ENCODE measurements at regions not wholly inside any gene's neighbourhood (a gene's known extent, or its start where the extent isn't known, plus 50 kb on each side); places are given as distances from the start of the nearest gene placed in this dataset.

DNA sequence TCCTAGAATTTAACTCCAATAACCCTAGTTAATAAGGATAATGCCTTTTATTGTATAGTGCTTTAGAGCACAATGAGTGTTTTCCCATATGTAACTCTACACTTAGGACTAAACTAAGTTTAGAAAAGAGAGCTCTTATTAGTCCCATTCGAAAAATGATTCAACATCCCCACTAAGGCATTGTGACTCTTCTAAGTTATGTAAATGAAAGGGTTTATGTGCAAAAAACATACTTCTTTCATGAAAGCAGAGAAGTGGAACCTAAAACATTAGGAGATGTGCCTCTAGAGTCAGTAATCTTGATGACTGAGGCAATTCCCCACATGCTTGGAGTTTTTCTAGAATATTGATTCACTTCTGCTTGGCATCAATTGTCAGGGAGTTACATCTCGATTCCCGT lies 344.1 kb upstream of the ZNF717 start:
- no peak overlapping the region for H3K4me2 ChIP-seq (replicated peaks; ENCODE audit: low read depth, low read length, poor library complexity, severe bottlenecking)
- no peak overlapping the region for H3K27ac ChIP-seq (ENCODE audit: low read length in 2 of 2)
- H3K9me3 ChIP-seq (ENCODE audit: control extremely low read depth in 1 of 3, control insufficient read depth in 2 of 3, insufficient read depth in 1 of 3, low read length in 2 of 3) = no peaks in the 10 kb centered on the region
- H3K79me2 ChIP-seq (ENCODE audit: control insufficient read depth, insufficient read depth, low read length) = no peaks in the 10 kb centered on the region
- DNase-seq (no peak), ATAC-seq (ENCODE audit: low read depth) (no peak)
- H4K20me1 ChIP-seq (ENCODE audit: control insufficient read depth, insufficient read depth, low read length, poor library complexity, severe bottlenecking) = no peaks in the 10 kb centered on the region
- H3K27me3 Mint-ChIP-seq = no peaks in the 10 kb centered on the region
- H3K27ac Mint-ChIP-seq = no peak overlapping the region
- WGBS (ENCODE audit: insufficient coverage) = no CpG with 5 or more reads among the region's 3 CpGs
- no peaks in the 10 kb centered on the region for H3K4me1 Mint-ChIP-seq
- no peak overlapping the region for H2AFZ ChIP-seq (ENCODE audit: insufficient read depth, low read depth, low read length, poor library complexity, severe bottlenecking)
- no peaks in the 10 kb centered on the region for H3K9me3 Mint-ChIP-seq (ENCODE audit: insufficient read depth)
- ChIA-PET CTCF (no interaction called here), POLR2A (no interaction called here)
- H3K4me3 Mint-ChIP-seq = no peak overlapping the region
- no peaks in the 10 kb centered on the region for H3K36me3 ChIP-seq (replicated peaks in 1 of 2; ENCODE audit: control extremely low read depth in 1 of 2, control insufficient read depth in 1 of 2, extremely low read depth in 1 of 2, insufficient read depth in 2 of 2, low read length in 1 of 2)
- intact Hi-C loops (cut with micrococcal nuclease) = no loop called here
- no peaks in the 10 kb centered on the region for H3K4me1 ChIP-seq (ENCODE audit: control insufficient read depth in 2 of 2, insufficient read depth in 2 of 2, low read length in 2 of 2)
- no peak overlapping the region for H3K9ac ChIP-seq (ENCODE audit: low read length)
- no peak overlapping the region for H3K4me3 ChIP-seq (ENCODE audit: control extremely low read depth in 1 of 5, extremely low read depth in 1 of 5, insufficient read depth in 1 of 5, low read depth in 2 of 5, low read length in 4 of 5)
- TF ChIP-seq EZH2 (IDR thresholded peaks at IDR 0.05; ENCODE audit: borderline replicate concordance, insufficient read depth, low read depth, low read length, poor library complexity, severe bottlenecking) = no peak
- TF ChIP-seq, protein P1, sequence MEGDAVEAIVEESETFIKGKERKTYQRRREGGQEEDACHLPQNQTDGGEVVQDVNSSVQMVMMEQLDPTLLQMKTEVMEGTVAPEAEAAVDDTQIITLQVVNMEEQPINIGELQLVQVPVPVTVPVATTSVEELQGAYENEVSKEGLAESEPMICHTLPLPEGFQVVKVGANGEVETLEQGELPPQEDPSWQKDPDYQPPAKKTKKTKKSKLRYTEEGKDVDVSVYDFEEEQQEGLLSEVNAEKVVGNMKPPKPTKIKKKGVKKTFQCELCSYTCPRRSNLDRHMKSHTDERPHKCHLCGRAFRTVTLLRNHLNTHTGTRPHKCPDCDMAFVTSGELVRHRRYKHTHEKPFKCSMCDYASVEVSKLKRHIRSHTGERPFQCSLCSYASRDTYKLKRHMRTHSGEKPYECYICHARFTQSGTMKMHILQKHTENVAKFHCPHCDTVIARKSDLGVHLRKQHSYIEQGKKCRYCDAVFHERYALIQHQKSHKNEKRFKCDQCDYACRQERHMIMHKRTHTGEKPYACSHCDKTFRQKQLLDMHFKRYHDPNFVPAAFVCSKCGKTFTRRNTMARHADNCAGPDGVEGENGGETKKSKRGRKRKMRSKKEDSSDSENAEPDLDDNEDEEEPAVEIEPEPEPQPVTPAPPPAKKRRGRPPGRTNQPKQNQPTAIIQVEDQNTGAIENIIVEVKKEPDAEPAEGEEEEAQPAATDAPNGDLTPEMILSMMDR (IDR thresholded peaks at IDR 0.05) = no peak
- no peaks in the 10 kb centered on the region for H3K27me3 ChIP-seq (replicated peaks in 1 of 4; ENCODE audit: control extremely low read depth in 1 of 4, control insufficient read depth in 3 of 4, insufficient read depth in 4 of 4, low read length in 3 of 4)

GRCh38 chr3:76131396-76132153 lies 346.2 kb upstream of the ZNF717 start:
- H3K9me3 Mint-ChIP-seq (ENCODE audit: insufficient read depth) = no peaks in the 10 kb centered on the region
- no peaks in the 10 kb centered on the region for H3K4me1 ChIP-seq (ENCODE audit: control insufficient read depth in 2 of 2, insufficient read depth in 2 of 2, low read length in 2 of 2)
- no peaks in the 10 kb centered on the region for H3K36me3 ChIP-seq (replicated peaks in 1 of 2; ENCODE audit: control extremely low read depth in 1 of 2, control insufficient read depth in 1 of 2, extremely low read depth in 1 of 2, insufficient read depth in 2 of 2, low read length in 1 of 2)
- no peak overlapping the region for H3K9ac ChIP-seq (ENCODE audit: low read length)
- H3K27ac ChIP-seq (ENCODE audit: low read length in 2 of 2) = no peak overlapping the region
- H3K27me3 ChIP-seq (replicated peaks in 1 of 4; ENCODE audit: control extremely low read depth in 1 of 4, control insufficient read depth in 3 of 4, insufficient read depth in 4 of 4, low read length in 3 of 4) = no peaks in the 10 kb centered on the region
- H3K9me3 ChIP-seq (ENCODE audit: control extremely low read depth in 1 of 3, control insufficient read depth in 2 of 3, insufficient read depth in 1 of 3, low read length in 2 of 3) = no peaks in the 10 kb centered on the region
- intact Hi-C loops (cut with micrococcal nuclease) = no loop called here
- H3K4me1 Mint-ChIP-seq = no peaks in the 10 kb centered on the region
- no peaks in the 10 kb centered on the region for H4K20me1 ChIP-seq (ENCODE audit: control insufficient read depth, insufficient read depth, low read length, poor library complexity, severe bottlenecking)
- WGBS (ENCODE audit: insufficient coverage) = 80% methylated on average over 3 of the region's 7 CpGs
- TF ChIP-seq EZH2 (IDR thresholded peaks at IDR 0.05; ENCODE audit: borderline replicate concordance, insufficient read depth, low read depth, low read length, poor library complexity, severe bottlenecking) = no peak
- TF ChIP-seq, protein P1 (IDR thresholded peaks at IDR 0.05) = no peak
- H3K27me3 Mint-ChIP-seq = no peaks in the 10 kb centered on the region
- POLR2A ChIA-PET = no interaction called here
- no peaks in the 10 kb centered on the region for H3K79me2 ChIP-seq (ENCODE audit: control insufficient read depth, insufficient read depth, low read length)
- ATAC-seq (ENCODE audit: low read depth) (no peak), DNase-seq (no peak)
- no peak overlapping the region for H3K4me3 ChIP-seq (ENCODE audit: control extremely low read depth in 1 of 5, extremely low read depth in 1 of 5, insufficient read depth in 1 of 5, low read depth in 2 of 5, low read length in 4 of 5)
- CTCF ChIA-PET = no interaction called here
- no peak overlapping the region for H3K4me2 ChIP-seq (replicated peaks; ENCODE audit: low read depth, low read length, poor library complexity, severe bottlenecking)
- H2AFZ ChIP-seq (ENCODE audit: insufficient read depth, low read depth, low read length, poor library complexity, severe bottlenecking) = no peak overlapping the region
- H3K4me3 Mint-ChIP-seq = no peak overlapping the region
- no peak overlapping the region for H3K27ac Mint-ChIP-seq
